B cell (primary cell): ENCODE measurements at regions not wholly inside any gene's neighbourhood (a gene's known extent, or its start where the extent isn't known, plus 50 kb on each side); places are given as distances from the start of the nearest gene placed in this dataset.

Source experiments
- CTCF ChIP-seq: fragments of 200-600 bp; IDR thresholded peaks from one replicate; pipeline ENCODE4 v1.8.0; 2022; ENCODE audit warnings: antibody characterized with exemption, mild to moderate bottlenecking
- EZH2 ChIP-seq: IDR thresholded peaks from 2 replicates; pipeline ENCODE4 v1.6.1; 2012; ENCODE audit warnings: borderline replicate concordance, low read depth, mild to moderate bottlenecking, moderate library complexity, low read length; ENCODE audit not compliant: insufficient read depth, poor library complexity, severe bottlenecking

GRCh38 chr17:68182011-68182306 lies 65.9 kb upstream of the AMZ2 start:
- TF ChIP-seq CTCF (no peak), EZH2 (no peak)
